ENCODE measurements at regions not wholly inside any gene's neighbourhood (a gene's known extent, or its start where the extent isn't known, plus 50 kb on each side); places are given as distances from the start of the nearest gene placed in this dataset.

DNA sequence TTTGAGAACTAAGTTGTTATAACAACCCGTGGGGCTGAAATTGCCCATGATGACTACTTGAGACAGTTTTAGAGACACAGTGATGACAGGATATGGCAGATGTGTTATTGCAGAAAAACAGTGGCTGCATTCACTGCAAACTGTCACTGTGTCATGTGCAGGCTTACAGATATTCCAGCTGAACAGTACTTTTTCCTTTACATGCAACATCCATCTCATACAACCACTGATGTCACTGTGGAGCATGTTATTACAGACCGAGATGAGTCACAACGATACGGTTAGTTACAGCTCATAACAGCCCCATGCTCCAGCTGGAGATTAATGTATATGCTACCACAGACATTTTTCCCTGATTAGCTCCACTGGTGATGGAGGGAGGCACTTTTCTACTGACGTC is 207.4 kb downstream of the TMA16 start:
- TF ChIP-seq, protein P1, sequence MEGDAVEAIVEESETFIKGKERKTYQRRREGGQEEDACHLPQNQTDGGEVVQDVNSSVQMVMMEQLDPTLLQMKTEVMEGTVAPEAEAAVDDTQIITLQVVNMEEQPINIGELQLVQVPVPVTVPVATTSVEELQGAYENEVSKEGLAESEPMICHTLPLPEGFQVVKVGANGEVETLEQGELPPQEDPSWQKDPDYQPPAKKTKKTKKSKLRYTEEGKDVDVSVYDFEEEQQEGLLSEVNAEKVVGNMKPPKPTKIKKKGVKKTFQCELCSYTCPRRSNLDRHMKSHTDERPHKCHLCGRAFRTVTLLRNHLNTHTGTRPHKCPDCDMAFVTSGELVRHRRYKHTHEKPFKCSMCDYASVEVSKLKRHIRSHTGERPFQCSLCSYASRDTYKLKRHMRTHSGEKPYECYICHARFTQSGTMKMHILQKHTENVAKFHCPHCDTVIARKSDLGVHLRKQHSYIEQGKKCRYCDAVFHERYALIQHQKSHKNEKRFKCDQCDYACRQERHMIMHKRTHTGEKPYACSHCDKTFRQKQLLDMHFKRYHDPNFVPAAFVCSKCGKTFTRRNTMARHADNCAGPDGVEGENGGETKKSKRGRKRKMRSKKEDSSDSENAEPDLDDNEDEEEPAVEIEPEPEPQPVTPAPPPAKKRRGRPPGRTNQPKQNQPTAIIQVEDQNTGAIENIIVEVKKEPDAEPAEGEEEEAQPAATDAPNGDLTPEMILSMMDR (IDR thresholded peaks at IDR 0.05): no peak
- TF ChIP-seq POLR2AphosphoS5 (IDR thresholded peaks at IDR 0.05): no peak
- no peak for TF ChIP-seq POLR2A (IDR thresholded peaks at IDR 0.05)

Measured in stomach (tissue), 4 donors.